ENCODE measurements at regions not wholly inside any gene's neighbourhood (a gene's known extent, or its start where the extent isn't known, plus 50 kb on each side); places are given as distances from the start of the nearest gene placed in this dataset.

- no peaks in the 10 kb centered on the region for H3K9me3 ChIP-seq (ENCODE audit: control insufficient read depth in 4 of 4, low read length in 3 of 4)
- H3K4me3 ChIP-seq (ENCODE audit: low read depth in 1 of 3, low read length in 3 of 3): no peak overlapping the region
- H3K27ac ChIP-seq (ENCODE audit: low read depth in 1 of 2, low read length in 2 of 2): no peak overlapping the region
- peaks cover 0 to 9% (median 2%) of the 10 kb centered on the region in 4 donors for H3K27me3 ChIP-seq (ENCODE audit: control insufficient read depth in 4 of 4, insufficient read depth in 4 of 4, low read length in 3 of 4)
- DNase-seq (ENCODE audit: low spot score): no peak
- H3K9ac ChIP-seq (ENCODE audit: low read depth in 1 of 2, low read length in 2 of 2): no peak overlapping the region
- TF ChIP-seq FOXA2 (IDR thresholded peaks at IDR 0.05) (no peak), HNF4A (conservative IDR thresholded peaks at IDR 0.05) (no peak), TAF1 (conservative IDR thresholded peaks at IDR 0.05) (no peak), EGR1 (IDR thresholded peaks at IDR 0.05; ENCODE audit: low read depth in 2 of 2) (no peak), RXRA (IDR thresholded peaks at IDR 0.05) (no peak), CTCF (IDR thresholded peaks at IDR 0.05; ENCODE audit: low read depth, low read length, missing input control) (no peak), FOXA1 (IDR thresholded peaks at IDR 0.05) (no peak), HNF4G (IDR thresholded peaks at IDR 0.05) (no peak), RAD21 (IDR thresholded peaks at IDR 0.05) (no peak), NR2F2 (IDR thresholded peaks at IDR 0.05) (no peak), YY1 (IDR thresholded peaks at IDR 0.05) (no peak), MAX (IDR thresholded peaks at IDR 0.05) (no peak), JUND (IDR thresholded peaks at IDR 0.05) (no peak), ATF3 (IDR thresholded peaks at IDR 0.05) (no peak), SP1 (IDR thresholded peaks at IDR 0.05) (no peak), GABPA (IDR thresholded peaks at IDR 0.05 in 1 of 2, conservative IDR thresholded peaks at IDR 0.05 in 1 of 2) (no peak)
- TF ChIP-seq, protein P1, sequence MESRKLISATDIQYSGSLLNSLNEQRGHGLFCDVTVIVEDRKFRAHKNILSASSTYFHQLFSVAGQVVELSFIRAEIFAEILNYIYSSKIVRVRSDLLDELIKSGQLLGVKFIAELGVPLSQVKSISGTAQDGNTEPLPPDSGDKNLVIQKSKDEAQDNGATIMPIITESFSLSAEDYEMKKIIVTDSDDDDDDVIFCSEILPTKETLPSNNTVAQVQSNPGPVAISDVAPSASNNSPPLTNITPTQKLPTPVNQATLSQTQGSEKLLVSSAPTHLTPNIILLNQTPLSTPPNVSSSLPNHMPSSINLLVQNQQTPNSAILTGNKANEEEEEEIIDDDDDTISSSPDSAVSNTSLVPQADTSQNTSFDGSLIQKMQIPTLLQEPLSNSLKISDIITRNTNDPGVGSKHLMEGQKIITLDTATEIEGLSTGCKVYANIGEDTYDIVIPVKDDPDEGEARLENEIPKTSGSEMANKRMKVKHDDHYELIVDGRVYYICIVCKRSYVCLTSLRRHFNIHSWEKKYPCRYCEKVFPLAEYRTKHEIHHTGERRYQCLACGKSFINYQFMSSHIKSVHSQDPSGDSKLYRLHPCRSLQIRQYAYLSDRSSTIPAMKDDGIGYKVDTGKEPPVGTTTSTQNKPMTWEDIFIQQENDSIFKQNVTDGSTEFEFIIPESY (IDR thresholded peaks at IDR 0.05): no peak
- WGBS: 85% methylated on average over 7 of the region's 7 CpGs
- H3K4me1 ChIP-seq (ENCODE audit: control insufficient read depth in 4 of 4, insufficient read depth in 4 of 4, low read length in 3 of 4): no peaks in the 10 kb centered on the region
- H3K36me3 ChIP-seq (ENCODE audit: control insufficient read depth in 4 of 4, insufficient read depth in 3 of 4, low read depth in 1 of 4, low read length in 3 of 4): no peaks in the 10 kb centered on the region
These were observed 231.0 kb downstream of the EN1 start for GRCh38 chr2:118616432-118616831.

DNA sequence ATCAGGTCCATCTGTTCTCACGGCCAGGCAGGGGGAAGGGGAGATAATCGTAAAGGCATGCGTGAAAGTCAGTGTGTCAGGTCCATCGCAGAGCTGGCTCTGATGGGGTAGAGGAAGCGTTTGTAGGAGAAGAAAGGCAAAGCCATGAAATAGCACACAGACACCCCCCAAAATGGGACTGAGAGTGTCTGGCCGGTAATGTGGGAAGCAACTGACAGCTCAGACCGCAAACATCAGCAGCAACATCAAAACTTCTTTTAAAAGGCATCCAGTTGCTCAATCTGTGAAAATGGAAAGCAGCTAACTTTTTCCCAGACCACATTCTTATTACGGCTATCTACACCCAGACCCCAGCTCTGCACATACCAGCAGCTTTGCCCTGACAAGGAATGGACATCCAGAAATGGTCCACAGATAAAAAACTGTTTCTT lies 232.6 kb downstream of the EN1 start:
- TF ChIP-seq GABPA (IDR thresholded peaks at IDR 0.05 in 1 of 2, conservative IDR thresholded peaks at IDR 0.05 in 1 of 2) (no peak), RAD21 (IDR thresholded peaks at IDR 0.05) (no peak), YY1 (IDR thresholded peaks at IDR 0.05) (no peak), FOXA1 (IDR thresholded peaks at IDR 0.05) (no peak), NR2F2 (IDR thresholded peaks at IDR 0.05) (no peak), HNF4G (IDR thresholded peaks at IDR 0.05) (no peak), HNF4A (conservative IDR thresholded peaks at IDR 0.05) (no peak), CTCF (IDR thresholded peaks at IDR 0.05; ENCODE audit: low read depth, low read length, missing input control) (no peak), JUND (IDR thresholded peaks at IDR 0.05) (no peak), FOXA2 (IDR thresholded peaks at IDR 0.05) (no peak), MAX (IDR thresholded peaks at IDR 0.05) (no peak), RXRA (IDR thresholded peaks at IDR 0.05) (no peak), SP1 (IDR thresholded peaks at IDR 0.05) (no peak)
- TF ChIP-seq, protein P1 (IDR thresholded peaks at IDR 0.05): no peak
- no peaks in the 10 kb centered on the region for H3K9me3 ChIP-seq (ENCODE audit: control insufficient read depth in 4 of 4, low read length in 3 of 4)
- WGBS: 40% methylated on average over 8 of the region's 8 CpGs
- no peak overlapping the region for H3K4me3 ChIP-seq (ENCODE audit: low read depth in 1 of 3, low read length in 3 of 3)
- no peak overlapping the region for H3K27ac ChIP-seq (ENCODE audit: low read depth in 1 of 2, low read length in 2 of 2)
- H3K4me1 ChIP-seq (ENCODE audit: control insufficient read depth in 4 of 4, insufficient read depth in 4 of 4, low read length in 3 of 4): no peaks in the 10 kb centered on the region
- H3K36me3 ChIP-seq (ENCODE audit: control insufficient read depth in 4 of 4, insufficient read depth in 3 of 4, low read depth in 1 of 4, low read length in 3 of 4): no peaks in the 10 kb centered on the region
- DNase-seq (ENCODE audit: low spot score): no peak
- H3K27me3 ChIP-seq (ENCODE audit: control insufficient read depth in 4 of 4, insufficient read depth in 4 of 4, low read length in 3 of 4): peaks cover 0 to 9% (median 2%) of the 10 kb centered on the region in 4 donors
- H3K9ac ChIP-seq (ENCODE audit: low read depth in 1 of 2, low read length in 2 of 2): no peak overlapping the region

All from liver (tissue), 8 donors.